Omental fat pad (tissue), 3 donors: ENCODE measurements at regions not wholly inside any gene's neighbourhood (a gene's known extent, or its start where the extent isn't known, plus 50 kb on each side); places are given as distances from the start of the nearest gene placed in this dataset.

Experiments
- ATAC-seq: fragments of 150-250 bp; one replicate; pipeline ENCODE4 v1.9.1; 2016; ENCODE audit warnings: mild to moderate bottlenecking, moderate library complexity; ENCODE audit not compliant: low FRiP score
- DNase-seq: peaks from one replicate; pipeline ENCODE4 v3.0.0-alpha.2; 2019; ENCODE audit warnings: low spot score
- CTCF ChIP-seq, 3 donors: fragments of 450-650 bp; IDR thresholded peaks; one replicate each; pipeline ENCODE4 v1.5.1; 2016 to 2017; ENCODE audit warnings: antibody characterized with exemption in 3 of 3, mild to moderate bottlenecking in 3 of 3, moderate library complexity in 2 of 3

DNA sequence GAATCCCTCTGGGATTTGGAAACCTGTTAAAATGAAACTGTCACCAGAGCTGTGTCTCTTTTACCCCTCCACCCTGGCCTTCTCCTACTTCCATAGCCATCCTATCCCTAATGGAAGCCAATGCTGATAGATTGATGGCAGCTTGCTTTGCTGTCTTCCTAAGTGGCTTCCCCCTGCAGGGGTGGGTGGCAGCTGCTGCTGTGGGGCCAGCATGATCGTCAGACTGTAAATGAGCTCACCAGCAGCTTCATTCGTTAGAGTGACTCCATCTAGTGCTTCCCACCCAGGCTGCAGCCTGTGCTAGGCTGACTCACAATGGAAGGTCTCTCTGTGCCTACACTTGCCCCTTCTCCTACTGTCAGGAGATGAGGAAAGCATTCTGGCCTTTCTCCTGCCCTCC is 311.0 kb downstream of the BUD13 start:
- no peak for ATAC-seq
- DNase-seq: no peak
- no peak for TF ChIP-seq CTCF (IDR thresholded peaks at IDR 0.05)

DNA sequence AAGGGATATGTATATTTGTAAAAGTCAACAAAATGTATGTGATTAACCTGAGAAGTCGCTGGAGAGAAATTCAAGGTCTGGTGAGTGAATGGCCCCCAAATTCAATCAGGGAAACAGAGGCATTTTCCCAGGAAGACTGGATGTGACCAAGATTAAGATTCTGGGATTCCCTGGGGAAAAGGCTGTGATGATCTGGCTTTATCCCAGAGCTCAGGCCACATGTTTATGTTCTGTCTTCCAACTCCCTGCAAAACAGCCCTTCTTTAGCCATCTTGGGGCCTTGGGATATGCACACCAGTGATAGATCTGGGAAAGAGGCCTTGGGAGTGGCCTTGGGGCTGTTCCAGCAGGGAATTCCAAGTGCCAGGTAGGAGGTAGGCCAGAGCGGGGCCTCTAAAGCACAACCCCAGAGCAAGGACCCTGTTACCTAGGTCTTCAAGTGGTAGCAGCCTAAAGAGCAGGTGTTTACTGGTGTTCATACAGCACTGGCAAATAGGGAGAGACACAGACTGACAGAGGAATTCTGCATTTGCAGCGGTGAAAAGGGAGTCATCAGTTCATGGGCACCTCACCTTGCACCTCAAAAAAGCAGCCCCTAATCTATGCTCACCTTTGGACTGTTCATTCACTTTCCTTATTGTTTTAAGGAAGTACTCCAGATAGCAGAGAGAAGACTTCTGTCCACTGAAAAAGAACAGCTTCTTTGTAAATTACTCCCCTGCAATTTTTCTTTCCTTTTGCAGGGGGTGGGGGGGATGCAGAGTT is 312.4 kb downstream of the BUD13 start:
- TF ChIP-seq CTCF (IDR thresholded peaks at IDR 0.05): no peak
- DNase-seq (no peak), ATAC-seq (no peak)

GRCh38 chr11:116459185-116460045 is 313.4 kb downstream of the BUD13 start:
- DNase-seq: no peak
- no peak for ATAC-seq
- no peak for TF ChIP-seq CTCF (IDR thresholded peaks at IDR 0.05)

GRCh38 chr11:116458546-116458945 is 314.2 kb downstream of the BUD13 start:
- TF ChIP-seq CTCF (IDR thresholded peaks at IDR 0.05): no peak
- ATAC-seq (no peak), DNase-seq (no peak)

- ATAC-seq (no peak), DNase-seq (no peak)
- TF ChIP-seq CTCF (IDR thresholded peaks at IDR 0.05): no peak
These were observed 315.3 kb downstream of the BUD13 start for GRCh38 chr11:116457336-116458007.

DNA sequence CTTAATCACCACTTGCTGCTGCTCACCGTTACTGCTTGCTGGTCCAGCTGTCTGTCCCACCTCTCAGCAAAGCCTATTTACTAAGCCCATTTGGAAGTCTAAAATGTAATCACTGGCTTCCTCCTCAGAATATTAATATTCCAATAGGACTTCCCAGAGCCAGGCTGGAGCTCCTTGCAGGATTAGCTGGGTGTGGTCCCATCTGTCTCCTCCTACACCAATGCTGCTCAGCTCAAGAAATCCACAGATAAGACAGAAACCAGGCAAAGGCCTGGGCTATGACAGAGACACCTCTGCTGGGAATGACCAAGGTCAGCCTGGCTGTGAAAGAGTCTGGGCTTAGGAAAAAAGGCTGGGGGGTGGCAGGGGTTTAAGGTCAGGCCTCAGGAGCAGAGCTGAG is 317.8 kb downstream of the BUD13 start:
- TF ChIP-seq CTCF (IDR thresholded peaks at IDR 0.05): no peak
- ATAC-seq: no peak
- no peak for DNase-seq
